Keratinocyte (primary cell): ENCODE measurements at regions not wholly inside any gene's neighbourhood (a gene's known extent, or its start where the extent isn't known, plus 50 kb on each side); places are given as distances from the start of the nearest gene placed in this dataset.

Experiments used
- DNase-seq: peaks from one replicate; pipeline ENCODE4 v3.0.0-alpha.2; 2011; ENCODE audit warnings: low read depth, missing footprints, low spot score
- FAIRE-seq: peaks from 2 replicates; lab custom pipeline; 2011; peaks lifted over from hg19 to GRCh38; lab: Jason Lieb, UNC
- H2AFZ ChIP-seq: 2 replicates; pipeline ENCODE4 v1.6.0; 2012; ENCODE audit warnings: low read length, control low read depth, inconsistent platforms; ENCODE audit not compliant: control insufficient read depth
- H3K27ac ChIP-seq: 2 replicates; pipeline ENCODE4 v1.5.1; 2011; ENCODE audit warnings: low read length; ENCODE audit not compliant: control insufficient read depth, insufficient read depth
- H3K27me3 ChIP-seq: 3 replicates; pipeline ENCODE4 v1.6.0; 2011; ENCODE audit warnings: low read length; ENCODE audit not compliant: control insufficient read depth, insufficient read depth; ENCODE audit errors: extremely low read depth
- H3K36me3 ChIP-seq, 2 experiments: 2 replicates in 1 of 2; 3 replicates in 1 of 2; pipeline ENCODE4 v1.5.1; 2011; ENCODE audit warnings: low read length in 2 of 2, mild to moderate bottlenecking in 1 of 2; ENCODE audit not compliant: control insufficient read depth in 2 of 2, insufficient read depth in 2 of 2; ENCODE audit errors: extremely low read depth in 1 of 2
- H3K4me1 ChIP-seq: 3 replicates; pipeline ENCODE4 v1.5.1; 2011; ENCODE audit warnings: low read length; ENCODE audit not compliant: control insufficient read depth, insufficient read depth; ENCODE audit errors: extremely low read depth
- H3K4me2 ChIP-seq: 3 replicates; pipeline ENCODE4 v1.6.0; 2011; ENCODE audit warnings: low read depth, low read length; ENCODE audit not compliant: control insufficient read depth, insufficient read depth; ENCODE audit errors: extremely low read depth
- H3K4me3 ChIP-seq, 3 experiments: fragments of 200-600 bp in 1 of 3; sonication (generic) in 1 of 3; 2 replicates in 2 of 3; 3 replicates in 1 of 3; pipeline ENCODE4 v1.5.1; 2011 to 2016; ENCODE audit warnings: low read length in 3 of 3, mild to moderate bottlenecking in 3 of 3, control low read depth in 2 of 3, inconsistent platforms in 1 of 3, low read depth in 1 of 3, mixed read lengths in 1 of 3, mixed run types in 1 of 3, moderate library complexity in 1 of 3; ENCODE audit not compliant: control insufficient read depth in 2 of 3, insufficient read depth in 2 of 3; ENCODE audit errors: extremely low read depth in 1 of 3
- H3K79me2 ChIP-seq: 2 replicates; pipeline ENCODE4 v1.6.0; 2012; ENCODE audit warnings: low read length; ENCODE audit not compliant: control insufficient read depth, insufficient read depth
- H3K9ac ChIP-seq: 3 replicates; pipeline ENCODE4 v1.6.0; 2011; ENCODE audit warnings: low read length; ENCODE audit not compliant: control insufficient read depth, insufficient read depth; ENCODE audit errors: extremely low read depth
- H3K9me1 ChIP-seq: 3 replicates; pipeline ENCODE4 v1.6.0; 2011; ENCODE audit warnings: low read length; ENCODE audit not compliant: control insufficient read depth, insufficient read depth; ENCODE audit errors: extremely low read depth
- H3K9me3 ChIP-seq: 2 replicates; pipeline ENCODE4 v1.5.1; 2012; ENCODE audit warnings: low read depth, low read length; ENCODE audit not compliant: control insufficient read depth
- H4K20me1 ChIP-seq: 3 replicates; pipeline ENCODE4 v1.6.0; 2011; ENCODE audit warnings: low read length; ENCODE audit not compliant: control insufficient read depth, insufficient read depth; ENCODE audit errors: extremely low read depth
- EZH2 ChIP-seq: IDR thresholded peaks from one replicate; pipeline ENCODE4 v1.6.1; 2012; ENCODE audit warnings: inconsistent platforms, mild to moderate bottlenecking, low read length, moderate library complexity
- dilution Hi-C: fragments of 300-500 bp; cut with MboI; formaldehyde crosslinking; loops from one replicate; pipeline ENCODE4 v1.7.0; 2020; ENCODE audit warnings: low sequenced_read_pairs; ENCODE audit not compliant: extremely low pct_ligation_motif_present
- TF ChIP-seq, protein P1 (sequence below), 3 experiments: IDR thresholded peaks in 1 of 3; conservative IDR thresholded peaks in 1 of 3; optimal IDR thresholded peaks in 1 of 3; 2 replicates in 2 of 3; 3 replicates in 1 of 3; pipeline versions ENCODE3 to v1.5.1; 2011; ENCODE audit warnings: low read length in 3 of 3, mild to moderate bottlenecking in 3 of 3, moderate library complexity in 2 of 3, control low read depth in 1 of 3, inconsistent platforms in 1 of 3; ENCODE audit not compliant: insufficient read depth in 2 of 3; ENCODE audit errors: extremely low read depth in 1 of 3

DNA sequence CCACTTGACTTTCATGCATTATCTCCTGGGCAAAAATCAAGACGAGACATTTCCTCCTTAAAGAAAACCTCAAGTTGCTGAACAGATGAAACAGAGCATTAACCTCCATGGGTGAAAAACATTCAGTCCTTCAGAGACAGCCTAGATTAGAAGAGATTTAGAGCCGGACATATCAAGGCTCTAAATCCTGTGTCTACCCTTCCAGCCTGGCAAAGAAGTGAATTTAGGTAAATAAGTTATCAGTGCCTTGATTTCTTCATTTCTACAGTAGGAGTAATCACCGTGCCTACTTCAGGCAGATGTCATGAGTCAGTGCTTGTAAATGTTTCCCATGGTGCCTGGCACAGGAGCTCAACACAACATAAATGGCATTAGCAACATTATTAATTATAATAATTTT is 159.3 kb upstream of the PRICKLE2 start:
- no peak for DNase-seq
- Histone ChIP-seq H3K27me3 (no peaks in the 10 kb centered on the region), H3K9ac (no peak overlapping the region), H3K4me2 (no peak overlapping the region), H3K27ac (no peak overlapping the region), H3K4me1 (no peaks in the 10 kb centered on the region), H3K4me3 (no peak overlapping the region), H4K20me1 (no peaks in the 10 kb centered on the region), H3K9me3 (no peaks in the 10 kb centered on the region), H3K9me1 (no peaks in the 10 kb centered on the region), H3K79me2 (no peaks in the 10 kb centered on the region), H2AFZ (no peak overlapping the region), H3K36me3 (no peaks in the 10 kb centered on the region)
- no peak for TF ChIP-seq EZH2
- TF ChIP-seq, protein P1, sequence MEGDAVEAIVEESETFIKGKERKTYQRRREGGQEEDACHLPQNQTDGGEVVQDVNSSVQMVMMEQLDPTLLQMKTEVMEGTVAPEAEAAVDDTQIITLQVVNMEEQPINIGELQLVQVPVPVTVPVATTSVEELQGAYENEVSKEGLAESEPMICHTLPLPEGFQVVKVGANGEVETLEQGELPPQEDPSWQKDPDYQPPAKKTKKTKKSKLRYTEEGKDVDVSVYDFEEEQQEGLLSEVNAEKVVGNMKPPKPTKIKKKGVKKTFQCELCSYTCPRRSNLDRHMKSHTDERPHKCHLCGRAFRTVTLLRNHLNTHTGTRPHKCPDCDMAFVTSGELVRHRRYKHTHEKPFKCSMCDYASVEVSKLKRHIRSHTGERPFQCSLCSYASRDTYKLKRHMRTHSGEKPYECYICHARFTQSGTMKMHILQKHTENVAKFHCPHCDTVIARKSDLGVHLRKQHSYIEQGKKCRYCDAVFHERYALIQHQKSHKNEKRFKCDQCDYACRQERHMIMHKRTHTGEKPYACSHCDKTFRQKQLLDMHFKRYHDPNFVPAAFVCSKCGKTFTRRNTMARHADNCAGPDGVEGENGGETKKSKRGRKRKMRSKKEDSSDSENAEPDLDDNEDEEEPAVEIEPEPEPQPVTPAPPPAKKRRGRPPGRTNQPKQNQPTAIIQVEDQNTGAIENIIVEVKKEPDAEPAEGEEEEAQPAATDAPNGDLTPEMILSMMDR (optimal IDR thresholded peaks at IDR 0.05 in 1 of 3, IDR thresholded peaks at IDR 0.05 in 1 of 3, conservative IDR thresholded peaks at IDR 0.05 in 1 of 3; ENCODE audit: extremely low read depth in 1 of 3, insufficient read depth in 2 of 3, low read length in 3 of 3) = no peak
- dilution Hi-C loops = no loop called here
- FAIRE-seq = no peak

DNA sequence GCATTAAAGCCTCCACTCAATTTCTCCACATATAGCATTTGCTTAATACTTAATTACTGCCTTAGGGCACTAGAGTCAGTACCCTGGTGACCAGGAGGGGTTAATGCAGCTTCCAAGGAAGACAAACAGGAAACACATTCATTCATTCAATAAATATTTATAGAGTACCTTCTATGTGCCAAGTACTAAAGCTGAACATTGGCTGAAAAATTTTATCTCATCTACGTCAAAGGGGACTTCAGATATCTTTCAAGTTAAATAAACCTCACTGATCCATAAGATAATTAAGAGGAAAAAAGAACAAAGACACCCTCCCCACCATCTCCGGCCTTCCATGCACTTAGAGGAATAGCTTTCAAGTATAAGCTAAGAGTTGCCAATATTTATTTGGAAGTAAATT is 156.9 kb upstream of the PRICKLE2 start:
- Histone ChIP-seq H3K9me1 (no peaks in the 10 kb centered on the region), H3K4me1 (no peaks in the 10 kb centered on the region), H3K27me3 (no peaks in the 10 kb centered on the region), H3K4me3 (no peak overlapping the region), H3K27ac (no peak overlapping the region), H2AFZ (no peak overlapping the region), H3K79me2 (no peaks in the 10 kb centered on the region), H3K9me3 (no peaks in the 10 kb centered on the region), H3K9ac (no peak overlapping the region), H3K36me3 (no peaks in the 10 kb centered on the region), H4K20me1 (no peaks in the 10 kb centered on the region), H3K4me2 (no peak overlapping the region)
- no peak for TF ChIP-seq EZH2
- TF ChIP-seq, protein P1 (optimal IDR thresholded peaks at IDR 0.05 in 1 of 3, IDR thresholded peaks at IDR 0.05 in 1 of 3, conservative IDR thresholded peaks at IDR 0.05 in 1 of 3; ENCODE audit: extremely low read depth in 1 of 3, insufficient read depth in 2 of 3, low read length in 3 of 3) = no peak
- no peak for FAIRE-seq
- no peak for DNase-seq
- dilution Hi-C loops = no loop called here
